B cell (primary cell): ENCODE measurements at regions not wholly inside any gene's neighbourhood (a gene's known extent, or its start where the extent isn't known, plus 50 kb on each side); places are given as distances from the start of the nearest gene placed in this dataset.

Experiments
- EZH2 ChIP-seq: IDR thresholded peaks from 2 replicates; pipeline ENCODE4 v1.6.1; 2012; ENCODE audit warnings: borderline replicate concordance, low read depth, mild to moderate bottlenecking, moderate library complexity, low read length; ENCODE audit not compliant: insufficient read depth, poor library complexity, severe bottlenecking
- TF ChIP-seq, protein P1 (sequence below): fragments of 200-600 bp; IDR thresholded peaks from one replicate; pipeline ENCODE4 v1.8.0; 2022; ENCODE audit warnings: antibody characterized with exemption, mild to moderate bottlenecking

DNA sequence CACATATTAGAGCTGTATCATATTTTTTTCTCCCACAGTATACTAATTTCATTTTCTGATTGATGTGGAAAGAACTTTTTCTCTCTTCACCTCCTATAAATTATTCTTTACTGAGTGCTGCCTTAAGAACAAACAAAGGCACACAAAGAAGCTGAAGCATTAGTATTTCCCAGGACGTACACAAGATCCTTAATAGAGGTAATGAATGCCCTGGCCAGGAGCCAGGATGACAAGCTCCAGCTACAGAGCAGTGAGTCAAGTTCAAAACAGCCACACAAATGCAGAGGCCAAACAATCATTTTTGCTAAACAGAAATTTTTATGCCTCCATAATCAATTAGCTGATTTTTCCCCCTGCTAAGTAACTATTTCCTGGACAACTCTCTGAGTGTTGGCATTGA, 639.6 kb downstream of the EPHA7 start:
- TF ChIP-seq, protein P1, sequence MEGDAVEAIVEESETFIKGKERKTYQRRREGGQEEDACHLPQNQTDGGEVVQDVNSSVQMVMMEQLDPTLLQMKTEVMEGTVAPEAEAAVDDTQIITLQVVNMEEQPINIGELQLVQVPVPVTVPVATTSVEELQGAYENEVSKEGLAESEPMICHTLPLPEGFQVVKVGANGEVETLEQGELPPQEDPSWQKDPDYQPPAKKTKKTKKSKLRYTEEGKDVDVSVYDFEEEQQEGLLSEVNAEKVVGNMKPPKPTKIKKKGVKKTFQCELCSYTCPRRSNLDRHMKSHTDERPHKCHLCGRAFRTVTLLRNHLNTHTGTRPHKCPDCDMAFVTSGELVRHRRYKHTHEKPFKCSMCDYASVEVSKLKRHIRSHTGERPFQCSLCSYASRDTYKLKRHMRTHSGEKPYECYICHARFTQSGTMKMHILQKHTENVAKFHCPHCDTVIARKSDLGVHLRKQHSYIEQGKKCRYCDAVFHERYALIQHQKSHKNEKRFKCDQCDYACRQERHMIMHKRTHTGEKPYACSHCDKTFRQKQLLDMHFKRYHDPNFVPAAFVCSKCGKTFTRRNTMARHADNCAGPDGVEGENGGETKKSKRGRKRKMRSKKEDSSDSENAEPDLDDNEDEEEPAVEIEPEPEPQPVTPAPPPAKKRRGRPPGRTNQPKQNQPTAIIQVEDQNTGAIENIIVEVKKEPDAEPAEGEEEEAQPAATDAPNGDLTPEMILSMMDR, result no peak
- TF ChIP-seq EZH2, result no peak
